ENCODE measurements at regions not wholly inside any gene's neighbourhood (a gene's known extent, or its start where the extent isn't known, plus 50 kb on each side); places are given as distances from the start of the nearest gene placed in this dataset.

- no peak for TF ChIP-seq CTCF (IDR thresholded peaks at IDR 0.05)
- TF ChIP-seq POLR2A (IDR thresholded peaks at IDR 0.05), result no peak
Measured at GRCh38 chr3:55407426-55407820, 79.7 kb downstream of the WNT5A start.
